SK-N-MC (cell line): ENCODE measurements at regions not wholly inside any gene's neighbourhood (a gene's known extent, or its start where the extent isn't known, plus 50 kb on each side); places are given as distances from the start of the nearest gene placed in this dataset.
A peak's percentile ranks its signal among the peaks of the same experiment; 100 is the strongest.
"Not testable (repeated sequence)": the region's sequence is repeated elsewhere in the genome, so short reads cannot be mapped to it uniquely, and the experiment has no call there.

Source experiments
- DNase-seq: peaks from one replicate; pipeline ENCODE4 v3.0.0-alpha.2; 2011; ENCODE audit warnings: low read depth, low spot score
- H3K27ac ChIP-seq: fragments of 200-600 bp; sonication (generic); 2 replicates; pipeline ENCODE4 v1.5.1; 2016; ENCODE audit warnings: mixed run types
- H3K36me3 ChIP-seq: fragments of 200-600 bp; sonication (generic); 2 replicates; pipeline ENCODE4 v1.6.1; 2017; ENCODE audit warnings: antibody characterized with exemption, low read length, mixed read lengths; ENCODE audit not compliant: insufficient read depth
- H3K4me3 ChIP-seq: fragments of 200-600 bp; sonication (generic); 2 replicates; pipeline ENCODE4 v1.5.1; 2016
- H3K9ac ChIP-seq: fragments of 200-600 bp; sonication (generic); 2 replicates; pipeline ENCODE4 v1.8.0; 2017; ENCODE audit warnings: mixed run types, mixed read lengths; ENCODE audit not compliant: insufficient read length
- H3K9me3 ChIP-seq: fragments of 200-600 bp; sonication (generic); 2 replicates; pipeline ENCODE4 v1.6.1; 2017; ENCODE audit warnings: low read depth, mild to moderate bottlenecking, antibody characterized with exemption, low read length, moderate library complexity, mixed read lengths
- EZH2 ChIP-seq: fragments of 200-600 bp; sonication (generic); IDR thresholded peaks from one replicate; pipeline ENCODE4 v1.6.1; 2017; ENCODE audit warnings: antibody characterized with exemption
- FOXP2 ChIP-seq: optimal IDR thresholded peaks from 2 replicates; pipeline ENCODE3; 2011; ENCODE audit warnings: mild to moderate bottlenecking, moderate library complexity; ENCODE audit not compliant: insufficient read depth; ENCODE audit errors: extremely low read length, control extremely low read depth
- POLR2AphosphoS5 ChIP-seq: IDR thresholded peaks from 2 replicates; pipeline ENCODE4 v1.6.1; 2012; ENCODE audit warnings: mild to moderate bottlenecking, low read depth, low read length, borderline replicate concordance

GRCh38 chr13:79901336-79901735 lies 420.4 kb downstream of the NDFIP2 start:
- no peaks in the 10 kb centered on the region for H3K36me3 ChIP-seq
- TF ChIP-seq EZH2 (no peak), POLR2AphosphoS5 (no peak), FOXP2 (no peak)
- H3K27ac ChIP-seq = no peak overlapping the region
- no peak overlapping the region for H3K9ac ChIP-seq
- DNase-seq = peak; percentile 22
- no peak overlapping the region for H3K4me3 ChIP-seq
- H3K9me3 ChIP-seq = no peaks in the 10 kb centered on the region; the same call in 1 of the 2 replicates

- no peaks in the 10 kb centered on the region for H3K36me3 ChIP-seq
- H3K27ac ChIP-seq = no peak overlapping the region
- H3K4me3 ChIP-seq = no peak overlapping the region
- no peaks in the 10 kb centered on the region; the same call in 1 of the 2 replicates for H3K9me3 ChIP-seq
- DNase-seq = no peak
- no peak for TF ChIP-seq EZH2
- TF ChIP-seq POLR2AphosphoS5 = no peak
- no peak for TF ChIP-seq FOXP2
- no peak overlapping the region for H3K9ac ChIP-seq
Observed at GRCh38 chr13:79900356-79900755, 419.4 kb downstream of the NDFIP2 start.

GRCh38 chr13:79898996-79899395 lies 418.0 kb downstream of the NDFIP2 start:
- Histone ChIP-seq H3K36me3 (no peaks in the 10 kb centered on the region), H3K4me3 (no peak overlapping the region), H3K27ac (no peak overlapping the region), H3K9me3 (no peaks in the 10 kb centered on the region; the same call in 1 of the 2 replicates), H3K9ac (no peak overlapping the region)
- TF ChIP-seq FOXP2 = no peak
- no peak for TF ChIP-seq POLR2AphosphoS5
- no peak for TF ChIP-seq EZH2
- DNase-seq = no peak

- Histone ChIP-seq H3K36me3 (no peaks in the 10 kb centered on the region), H3K4me3 (no peak overlapping the region), H3K9me3 (no peaks in the 10 kb centered on the region; the same call in 1 of the 2 replicates), H3K27ac (no peak overlapping the region), H3K9ac (no peak overlapping the region)
- no peak for DNase-seq
- TF ChIP-seq EZH2 (no peak), POLR2AphosphoS5 (no peak), FOXP2 (no peak)
Observed at GRCh38 chr13:79898202-79898826, 417.4 kb downstream of the NDFIP2 start.

GRCh38 chr13:79896851-79897250 lies 415.9 kb downstream of the NDFIP2 start:
- H3K27ac ChIP-seq = no peak overlapping the region
- no peaks in the 10 kb centered on the region for H3K36me3 ChIP-seq
- DNase-seq = no peak
- H3K4me3 ChIP-seq = no peak overlapping the region
- H3K9ac ChIP-seq = no peak overlapping the region
- H3K9me3 ChIP-seq = no peaks in the 10 kb centered on the region; the same call in 1 of the 2 replicates
- TF ChIP-seq POLR2AphosphoS5 (no peak), FOXP2 (no peak), EZH2 (no peak)

- Histone ChIP-seq H3K4me3 (no peak overlapping the region), H3K9ac (no peak overlapping the region), H3K9me3 (no peaks in the 10 kb centered on the region; the same call in 1 of the 2 replicates), H3K27ac (no peak overlapping the region), H3K36me3 (no peaks in the 10 kb centered on the region)
- TF ChIP-seq FOXP2 = no peak
- TF ChIP-seq POLR2AphosphoS5 = no peak
- no peak for TF ChIP-seq EZH2
- DNase-seq = no peak
Observed at GRCh38 chr13:79895416-79895815, 414.5 kb downstream of the NDFIP2 start.

- DNase-seq, H3K9me3 ChIP-seq, H3K36me3 ChIP-seq, H3K4me3 ChIP-seq, H3K9ac ChIP-seq, H3K27ac ChIP-seq: not testable (repeated sequence)
Observed at GRCh38 chr13:79887278-79887677, 406.3 kb downstream of the NDFIP2 start.

GRCh38 chr13:79886601-79887000 lies 405.6 kb downstream of the NDFIP2 start:
- no peak overlapping the region for H3K27ac ChIP-seq
- H3K9ac ChIP-seq = no peak overlapping the region
- no peaks in the 10 kb centered on the region for H3K36me3 ChIP-seq
- H3K9me3 ChIP-seq = no peaks in the 10 kb centered on the region
- no peak for TF ChIP-seq EZH2
- no peak for DNase-seq
- no peak overlapping the region for H3K4me3 ChIP-seq

GRCh38 chr13:79884890-79885289 lies 403.9 kb downstream of the NDFIP2 start:
- no peak for TF ChIP-seq EZH2
- TF ChIP-seq POLR2AphosphoS5 = no peak
- TF ChIP-seq FOXP2 = no peak
- no peak for DNase-seq
- no peaks in the 10 kb centered on the region for H3K36me3 ChIP-seq
- H3K9me3 ChIP-seq = no peaks in the 10 kb centered on the region
- H3K9ac ChIP-seq = no peak overlapping the region
- no peak overlapping the region for H3K4me3 ChIP-seq
- no peak overlapping the region for H3K27ac ChIP-seq
